HFFc6 (cell line): ENCODE measurements at regions not wholly inside any gene's neighbourhood (a gene's known extent, or its start where the extent isn't known, plus 50 kb on each side); places are given as distances from the start of the nearest gene placed in this dataset.

Experiments
- DNase-seq: peaks from one replicate; pipeline ENCODE4 v3.0.0-alpha.2; 2018
- H3K27ac Mint-ChIP-seq: 2 replicates; pipeline ENCODE4 v1.8.0; 2020; ENCODE audit warnings: mild to moderate bottlenecking, mixed read lengths
- H3K27me3 Mint-ChIP-seq: 2 replicates; pipeline ENCODE4 v1.8.0; 2021; ENCODE audit warnings: mild to moderate bottlenecking, moderate library complexity, mixed read lengths; ENCODE audit not compliant: insufficient read depth
- H3K36me3 Mint-ChIP-seq: 2 replicates; pipeline ENCODE4 v1.8.0; 2021; ENCODE audit warnings: low read depth, mixed read lengths
- H3K4me1 Mint-ChIP-seq: 2 replicates; pipeline ENCODE4 v1.8.0; 2020; ENCODE audit warnings: low read depth, mixed read lengths
- H3K4me3 Mint-ChIP-seq: 2 replicates; pipeline ENCODE4 v1.8.0; 2020; ENCODE audit warnings: mild to moderate bottlenecking, moderate library complexity, mixed read lengths
- H3K9me3 Mint-ChIP-seq: 2 replicates; pipeline ENCODE4 v1.8.0; 2020; ENCODE audit warnings: mild to moderate bottlenecking, mixed read lengths
- TF ChIP-seq, protein P1 (sequence below): fragments of 200-600 bp; sonication (generic); IDR thresholded peaks from 2 replicates; pipeline ENCODE4 v1.5.0; 2021; ENCODE audit warnings: antibody characterized with exemption, mild to moderate bottlenecking

DNA sequence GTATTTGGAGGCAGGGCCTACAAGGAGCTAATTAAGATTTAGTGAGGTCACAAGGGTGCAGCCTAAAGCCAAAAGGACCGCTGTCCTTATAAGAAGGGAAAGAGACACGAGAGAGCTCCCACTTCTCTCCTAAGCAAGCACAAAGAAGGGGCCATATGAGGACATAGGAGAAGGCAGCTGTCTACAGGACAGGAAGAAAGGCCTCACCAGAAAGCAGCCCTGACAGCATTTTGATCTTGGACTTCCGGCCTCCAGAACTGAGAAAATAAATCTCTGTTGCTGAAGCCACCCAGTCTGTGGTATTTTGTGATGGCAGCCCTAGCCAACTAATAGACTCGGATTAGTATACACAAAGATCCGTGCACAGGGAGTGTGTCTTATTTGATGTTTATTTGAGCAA lies 139.7 kb downstream of the B3GNT2 start:
- TF ChIP-seq, protein P1, sequence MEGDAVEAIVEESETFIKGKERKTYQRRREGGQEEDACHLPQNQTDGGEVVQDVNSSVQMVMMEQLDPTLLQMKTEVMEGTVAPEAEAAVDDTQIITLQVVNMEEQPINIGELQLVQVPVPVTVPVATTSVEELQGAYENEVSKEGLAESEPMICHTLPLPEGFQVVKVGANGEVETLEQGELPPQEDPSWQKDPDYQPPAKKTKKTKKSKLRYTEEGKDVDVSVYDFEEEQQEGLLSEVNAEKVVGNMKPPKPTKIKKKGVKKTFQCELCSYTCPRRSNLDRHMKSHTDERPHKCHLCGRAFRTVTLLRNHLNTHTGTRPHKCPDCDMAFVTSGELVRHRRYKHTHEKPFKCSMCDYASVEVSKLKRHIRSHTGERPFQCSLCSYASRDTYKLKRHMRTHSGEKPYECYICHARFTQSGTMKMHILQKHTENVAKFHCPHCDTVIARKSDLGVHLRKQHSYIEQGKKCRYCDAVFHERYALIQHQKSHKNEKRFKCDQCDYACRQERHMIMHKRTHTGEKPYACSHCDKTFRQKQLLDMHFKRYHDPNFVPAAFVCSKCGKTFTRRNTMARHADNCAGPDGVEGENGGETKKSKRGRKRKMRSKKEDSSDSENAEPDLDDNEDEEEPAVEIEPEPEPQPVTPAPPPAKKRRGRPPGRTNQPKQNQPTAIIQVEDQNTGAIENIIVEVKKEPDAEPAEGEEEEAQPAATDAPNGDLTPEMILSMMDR = no peak
- Mint-ChIP-seq H3K27ac (no peak overlapping the region), H3K36me3 (no peaks in the 10 kb centered on the region), H3K4me1 (no peaks in the 10 kb centered on the region), H3K27me3 (peaks cover 6% of the 10 kb centered on the region), H3K9me3 (no peaks in the 10 kb centered on the region), H3K4me3 (no peak overlapping the region)
- no peak for DNase-seq

DNA sequence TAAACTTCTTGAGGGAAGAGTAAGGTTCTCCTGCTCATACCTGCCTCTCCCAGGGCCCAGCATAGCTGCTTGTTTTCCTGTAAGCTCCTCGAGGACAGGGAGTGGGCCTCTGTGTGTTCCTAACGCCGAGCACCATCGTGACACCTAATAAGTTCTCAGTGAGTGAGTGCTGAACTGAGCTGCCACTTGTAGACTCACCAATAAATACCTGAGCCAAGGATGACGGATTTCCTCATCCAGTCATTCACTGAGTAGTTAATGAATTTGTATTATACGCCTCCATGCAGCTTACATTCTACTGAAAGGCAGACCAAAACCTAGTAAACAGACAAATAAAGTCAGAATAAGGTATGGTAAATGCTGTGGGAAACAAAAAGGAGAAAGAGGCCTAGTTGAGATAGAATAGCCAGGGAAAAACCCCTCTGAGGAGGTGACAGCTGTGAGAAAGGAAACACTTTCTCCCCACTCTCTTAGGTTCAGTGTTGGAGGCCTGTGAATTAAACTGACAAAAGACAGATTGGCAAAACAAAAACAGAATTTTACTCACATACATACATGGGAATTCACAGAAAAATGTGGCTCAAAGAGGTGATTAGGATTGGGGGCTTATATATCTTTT lies 138.6 kb downstream of the B3GNT2 start:
- H3K27ac Mint-ChIP-seq = no peak overlapping the region
- H3K36me3 Mint-ChIP-seq = no peaks in the 10 kb centered on the region
- no peak for DNase-seq
- TF ChIP-seq, protein P1 = no peak
- H3K4me3 Mint-ChIP-seq = no peak overlapping the region
- H3K4me1 Mint-ChIP-seq = no peaks in the 10 kb centered on the region
- H3K9me3 Mint-ChIP-seq = no peaks in the 10 kb centered on the region
- peaks cover 11% of the 10 kb centered on the region for H3K27me3 Mint-ChIP-seq

DNA sequence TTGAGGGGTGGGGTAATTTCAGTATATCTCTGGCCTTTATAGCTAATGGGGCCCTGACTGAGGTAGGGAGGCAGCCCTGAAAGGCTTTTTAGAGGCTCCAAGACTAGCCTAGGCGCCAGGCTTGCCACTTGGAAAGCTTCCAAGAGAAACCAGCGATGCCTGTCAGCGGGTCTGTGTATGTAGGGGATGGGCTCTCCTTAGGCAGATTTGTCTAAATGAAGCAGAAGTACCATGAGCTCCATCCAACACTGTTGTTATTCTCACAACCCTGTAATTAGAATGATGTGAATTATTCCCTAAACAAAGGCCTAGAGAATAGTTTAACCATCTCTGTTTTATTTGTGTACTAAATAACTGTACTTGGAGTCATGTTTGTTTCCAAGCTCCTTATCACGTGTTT lies 138.1 kb downstream of the B3GNT2 start:
- Mint-ChIP-seq H3K27me3 (peaks cover 11% of the 10 kb centered on the region), H3K9me3 (no peaks in the 10 kb centered on the region), H3K4me1 (no peaks in the 10 kb centered on the region), H3K36me3 (no peaks in the 10 kb centered on the region), H3K4me3 (no peak overlapping the region), H3K27ac (no peak overlapping the region)
- DNase-seq = no peak
- TF ChIP-seq, protein P1 = no peak

DNA sequence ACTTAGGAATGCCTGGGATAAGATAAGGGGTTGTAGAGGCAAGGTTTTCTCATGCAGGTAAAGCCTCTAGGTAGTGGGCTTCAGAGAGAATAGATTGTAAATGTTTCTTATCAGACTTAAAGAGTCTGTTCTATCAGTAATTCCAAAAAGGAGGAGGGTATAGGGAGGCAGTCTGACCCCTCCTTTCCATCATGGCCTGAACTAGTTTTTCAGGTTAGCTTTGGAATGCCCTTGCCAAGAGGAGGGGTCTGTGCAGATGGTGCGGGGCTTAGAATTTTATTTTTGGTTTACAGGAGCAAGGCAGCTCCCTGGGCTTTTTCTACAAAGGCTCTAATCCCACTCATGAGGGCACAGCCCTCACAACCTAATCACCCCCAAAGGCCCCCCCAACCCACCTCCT lies 135.0 kb downstream of the B3GNT2 start:
- H3K9me3 Mint-ChIP-seq = no peaks in the 10 kb centered on the region
- TF ChIP-seq, protein P1 = no peak
- no peaks in the 10 kb centered on the region for H3K36me3 Mint-ChIP-seq
- H3K27ac Mint-ChIP-seq = no peak overlapping the region
- no peaks in the 10 kb centered on the region for H3K4me1 Mint-ChIP-seq
- no peak overlapping the region for H3K4me3 Mint-ChIP-seq
- H3K27me3 Mint-ChIP-seq = peaks cover 25% of the 10 kb centered on the region; the same call in 1 of the 2 replicates
- no peak for DNase-seq

DNA sequence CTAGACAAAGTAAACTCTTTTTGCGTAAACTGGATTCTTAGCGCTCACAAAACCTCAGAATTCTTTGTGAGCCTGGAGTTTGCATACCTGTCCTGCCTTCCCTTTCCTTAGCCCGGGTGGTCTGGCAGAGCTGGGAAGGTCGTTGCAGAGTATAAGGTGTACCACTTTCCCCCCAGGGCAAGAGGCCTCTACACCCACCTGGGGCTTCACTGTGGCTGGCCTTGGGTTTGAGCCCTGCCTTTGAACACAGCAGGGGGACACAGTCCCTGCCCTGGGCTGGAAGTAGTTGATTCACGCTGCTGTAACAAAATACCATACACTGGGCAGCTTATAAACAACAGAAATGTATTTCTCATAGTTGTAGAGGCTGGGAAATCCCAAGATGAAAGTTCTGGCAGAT lies 133.9 kb downstream of the B3GNT2 start:
- Mint-ChIP-seq H3K4me1 (no peaks in the 10 kb centered on the region), H3K9me3 (no peaks in the 10 kb centered on the region), H3K27ac (no peak overlapping the region), H3K4me3 (no peak overlapping the region), H3K27me3 (peaks cover 25% of the 10 kb centered on the region; the same call in 1 of the 2 replicates), H3K36me3 (peaks cover 7% of the 10 kb centered on the region; the same call in 1 of the 2 replicates)
- no peak for DNase-seq
- TF ChIP-seq, protein P1 = no peak

DNA sequence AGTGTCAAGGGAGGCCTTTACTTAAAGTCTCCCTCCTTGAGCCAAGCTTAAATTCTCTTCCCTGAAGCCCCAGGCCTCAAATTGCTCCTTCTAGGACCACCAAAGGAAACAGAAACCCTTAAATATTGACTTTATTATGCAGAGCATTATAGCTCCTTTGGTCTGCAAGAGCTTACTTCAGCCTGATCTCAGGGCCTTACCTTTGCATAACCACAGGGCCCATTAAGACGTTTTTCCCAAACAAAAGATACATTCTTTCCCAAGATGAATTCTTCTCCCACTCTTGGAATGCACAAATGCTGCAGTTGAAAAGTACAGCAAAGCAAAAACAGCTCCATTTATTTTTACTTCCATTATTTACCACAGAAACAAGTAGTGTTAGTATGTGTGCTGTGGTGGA lies 130.8 kb downstream of the B3GNT2 start:
- Mint-ChIP-seq H3K4me3 (no peak overlapping the region), H3K27me3 (peaks cover 30% of the 10 kb centered on the region), H3K27ac (no peak overlapping the region), H3K9me3 (no peaks in the 10 kb centered on the region), H3K36me3 (peaks cover 7% of the 10 kb centered on the region; the same call in 1 of the 2 replicates), H3K4me1 (no peaks in the 10 kb centered on the region)
- DNase-seq = no peak
- TF ChIP-seq, protein P1 = no peak
